ENCODE measurements at regions not wholly inside any gene's neighbourhood (a gene's known extent, or its start where the extent isn't known, plus 50 kb on each side); places are given as distances from the start of the nearest gene placed in this dataset.

- no peaks in the 10 kb centered on the region for H3K27me3 ChIP-seq (ENCODE audit: insufficient read depth, low read length)
- Mint-ChIP-seq H3K4me3 (no peak overlapping the region), H3K27ac (no peak overlapping the region), H3K36me3 (ENCODE audit: insufficient read depth in 1 of 3, low read depth in 3 of 3) (no peaks in the 10 kb centered on the region), H3K9me3 (no peaks in the 10 kb centered on the region; a peak in 1 of 5 replicates), H3K27me3 (ENCODE audit: low read depth) (peaks cover 43% of the 10 kb centered on the region), H3K4me1 (peaks cover 4 to 14% of the 10 kb centered on the region in 2 experiments)
- no peak overlapping the region for H3T11ph ChIP-seq (ENCODE audit: low read length)
- H2AK5ac ChIP-seq (ENCODE audit: insufficient read length, low read length) = no peak overlapping the region
- H3K4me1 ChIP-seq (ENCODE audit: insufficient read depth, low read length) = peaks cover 4% of the 10 kb centered on the region
- no peak overlapping the region for H4K5ac ChIP-seq (ENCODE audit: insufficient read length, low read depth, low read length)
- no peaks in the 10 kb centered on the region for H3K9me3 ChIP-seq (ENCODE audit: control insufficient read depth, low read depth, low read length)
- no peaks in the 10 kb centered on the region for H4K20me1 ChIP-seq (ENCODE audit: control insufficient read depth, insufficient read depth, insufficient read length)
- H2BK12ac ChIP-seq (ENCODE audit: insufficient read length, low read depth, low read length) = no peak overlapping the region
- H2AFZ ChIP-seq (ENCODE audit: low read length) = no peak overlapping the region
- no peak overlapping the region for H3K56ac ChIP-seq (ENCODE audit: insufficient read length, low read depth, low read length)
- H3K4ac ChIP-seq (ENCODE audit: low read depth, low read length) = no peak overlapping the region
- no peaks in the 10 kb centered on the region for H3K23me2 ChIP-seq (ENCODE audit: insufficient read length, low read depth, low read length, poor library complexity, severe bottlenecking)
- no peak overlapping the region for H4K91ac ChIP-seq (ENCODE audit: insufficient read length, low read depth, low read length)
- H2BK120ac ChIP-seq (ENCODE audit: low read depth, low read length, poor library complexity, severe bottlenecking) = no peak overlapping the region
- H4K8ac ChIP-seq (replicated peaks; ENCODE audit: insufficient read length, low read depth, low read length) = no peak overlapping the region
- no peak overlapping the region for H2BK5ac ChIP-seq (ENCODE audit: insufficient read length, low read length)
- H3K27ac ChIP-seq (ENCODE audit: insufficient read length, low read depth, low read length) = no peak overlapping the region
- H3K23ac ChIP-seq (ENCODE audit: insufficient read length, low read depth, low read length) = no peak overlapping the region
- H3K18ac ChIP-seq (ENCODE audit: insufficient read length, low read depth, low read length) = no peak overlapping the region
- no peaks in the 10 kb centered on the region for H3K79me1 ChIP-seq (ENCODE audit: insufficient read depth, low read depth, low read length, poor library complexity, severe bottlenecking)
- no peak overlapping the region for H3K4me2 ChIP-seq (ENCODE audit: insufficient read depth, insufficient read length, low read length)
- H2BK15ac ChIP-seq (ENCODE audit: low read depth, low read length) = no peak overlapping the region
- WGBS (ENCODE audit: extremely low coverage, insufficient read length, low lambda C conversion rate) = no CpG with 5 or more reads among the region's 3 CpGs
- H3K14ac ChIP-seq (ENCODE audit: insufficient read depth, low read length) = no peak overlapping the region
- no peak for DNase-seq
- no peak overlapping the region for H3K9ac ChIP-seq (ENCODE audit: extremely low read depth, insufficient read length, low read length)
- H3K79me2 ChIP-seq (ENCODE audit: insufficient read depth, low read length) = no peaks in the 10 kb centered on the region
- no peak for TF ChIP-seq CTCF (conservative IDR thresholded peaks at IDR 0.05)
- H2BK20ac ChIP-seq (ENCODE audit: low read depth, low read length, poor library complexity, severe bottlenecking) = no peak overlapping the region
These were observed 260.8 kb downstream of the MIAT start for GRCh38 chr22:26918226-26918625.
